ENCODE measurements at regions not wholly inside any gene's neighbourhood (a gene's known extent, or its start where the extent isn't known, plus 50 kb on each side); places are given as distances from the start of the nearest gene placed in this dataset.
"Not testable (repeated sequence)": the region's sequence is repeated elsewhere in the genome, so short reads cannot be mapped to it uniquely, and the experiment has no call there.

DNA sequence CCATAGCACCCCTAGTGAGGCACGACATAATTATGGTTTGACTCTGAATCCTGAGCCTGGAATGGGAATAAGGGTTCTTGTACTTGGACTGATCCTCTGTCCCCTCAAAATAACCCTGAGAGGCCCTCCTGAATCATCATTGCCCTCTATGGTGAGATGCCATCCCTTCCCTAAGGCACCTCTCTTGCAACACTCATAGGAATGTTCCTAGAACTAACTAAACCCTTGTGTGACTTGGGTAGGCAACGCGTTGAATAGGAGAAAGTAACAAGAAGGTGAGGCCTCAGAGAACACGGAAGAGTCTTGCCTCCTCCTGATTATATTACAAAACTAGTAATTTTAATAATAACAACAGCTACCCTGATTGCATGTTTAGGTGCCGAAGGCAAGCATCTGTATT, 189.1 kb upstream of the ANKFN1 start:
- Histone ChIP-seq H3K4me3 (ENCODE audit: low read length in 2 of 2) (no peak overlapping the region), H3K4me1 (ENCODE audit: control insufficient read depth, insufficient read depth, low read length) (peaks cover 4% of the 10 kb centered on the region), H3K9me3 (ENCODE audit: control insufficient read depth in 2 of 2, low read length in 2 of 2) (no peaks in the 10 kb centered on the region), H3K27ac (ENCODE audit: low read length) (no peak overlapping the region), H3K9ac (ENCODE audit: low read length in 2 of 2) (no peak overlapping the region), H3K27me3 (ENCODE audit: control insufficient read depth in 1 of 2, insufficient read depth in 2 of 2, low read length in 2 of 2) (no peaks in the 10 kb centered on the region), H3K36me3 (ENCODE audit: control insufficient read depth in 2 of 2, insufficient read depth in 2 of 2, low read length in 2 of 2) (no peaks in the 10 kb centered on the region)

DNA sequence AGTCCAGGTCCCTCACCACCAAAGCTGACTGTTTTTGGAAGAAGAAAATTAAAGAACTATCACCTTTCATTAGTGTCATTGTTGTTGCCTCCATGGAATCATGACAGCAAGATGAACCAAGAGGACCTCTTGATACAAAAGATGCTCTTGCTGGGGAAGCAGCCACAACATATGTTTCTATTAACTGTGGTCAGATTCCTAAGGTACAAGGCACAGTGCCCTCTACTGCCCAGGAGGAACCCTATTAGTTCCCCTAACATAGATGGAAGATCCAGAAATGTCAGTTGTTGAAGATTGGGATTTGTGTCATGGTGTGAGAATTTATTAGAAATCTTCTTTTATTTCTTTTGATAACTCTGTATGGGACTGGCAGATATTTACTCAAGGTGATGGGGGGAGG, 188.2 kb upstream of the ANKFN1 start:
- no peaks in the 10 kb centered on the region for H3K9me3 ChIP-seq (ENCODE audit: control insufficient read depth in 2 of 2, low read length in 2 of 2)
- no peaks in the 10 kb centered on the region for H3K27me3 ChIP-seq (ENCODE audit: control insufficient read depth in 1 of 2, insufficient read depth in 2 of 2, low read length in 2 of 2)
- no peaks in the 10 kb centered on the region for H3K36me3 ChIP-seq (ENCODE audit: control insufficient read depth in 2 of 2, insufficient read depth in 2 of 2, low read length in 2 of 2)
- peaks cover 4% of the 10 kb centered on the region for H3K4me1 ChIP-seq (ENCODE audit: control insufficient read depth, insufficient read depth, low read length)
- H3K27ac ChIP-seq (ENCODE audit: low read length) = no peak overlapping the region
- no peak overlapping the region for H3K9ac ChIP-seq (ENCODE audit: low read length in 2 of 2)
- H3K4me3 ChIP-seq (ENCODE audit: low read length in 2 of 2) = no peak overlapping the region

DNA sequence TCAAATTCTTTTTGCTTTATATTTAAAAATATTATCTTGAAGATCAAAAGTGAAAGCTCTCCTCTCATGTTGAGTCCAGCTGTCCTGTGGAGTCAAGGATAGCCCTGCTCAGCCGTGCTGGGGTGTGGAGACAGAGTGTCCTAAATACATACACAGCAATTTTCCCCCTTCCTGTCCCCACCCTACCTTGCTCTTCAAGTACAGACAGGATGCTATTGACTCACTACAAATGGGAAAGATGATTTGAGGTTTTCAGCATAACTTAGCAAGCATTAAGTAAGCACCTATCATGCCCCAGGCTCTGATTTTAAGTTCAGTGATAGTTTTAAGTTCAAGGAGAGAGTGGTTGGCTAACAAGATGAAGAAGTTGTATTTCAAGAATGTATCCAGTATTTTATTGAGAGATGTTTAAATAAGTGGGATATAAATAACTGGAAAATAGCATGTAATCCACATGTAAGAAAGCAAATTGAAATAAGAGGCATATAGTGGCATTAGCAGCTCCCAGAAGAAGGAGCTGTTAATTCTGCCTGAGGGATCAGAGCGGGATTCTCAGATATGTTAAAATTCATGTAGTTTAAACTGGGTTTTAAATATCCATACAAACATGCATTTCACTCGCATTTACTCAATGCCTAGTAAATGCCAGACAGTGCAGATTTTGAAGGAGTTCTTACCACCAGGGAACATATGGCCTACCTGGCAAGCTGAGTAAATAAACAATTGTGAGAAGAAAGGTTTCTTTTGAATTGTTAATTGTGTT, 183.5 kb upstream of the ANKFN1 start:
- H3K36me3 ChIP-seq (ENCODE audit: control insufficient read depth in 2 of 2, insufficient read depth in 2 of 2, low read length in 2 of 2) = no peaks in the 10 kb centered on the region
- H3K4me1 ChIP-seq (ENCODE audit: control insufficient read depth, insufficient read depth, low read length) = no peaks in the 10 kb centered on the region
- no peak overlapping the region for H3K27ac ChIP-seq (ENCODE audit: low read length)
- H3K27me3 ChIP-seq (ENCODE audit: control insufficient read depth in 1 of 2, insufficient read depth in 2 of 2, low read length in 2 of 2) = no peaks in the 10 kb centered on the region
- no peak overlapping the region for H3K4me3 ChIP-seq (ENCODE audit: low read length in 2 of 2)
- no peak overlapping the region for H3K9ac ChIP-seq (ENCODE audit: low read length in 2 of 2)
- H3K9me3 ChIP-seq (ENCODE audit: control insufficient read depth in 2 of 2, low read length in 2 of 2) = no peaks in the 10 kb centered on the region

DNA sequence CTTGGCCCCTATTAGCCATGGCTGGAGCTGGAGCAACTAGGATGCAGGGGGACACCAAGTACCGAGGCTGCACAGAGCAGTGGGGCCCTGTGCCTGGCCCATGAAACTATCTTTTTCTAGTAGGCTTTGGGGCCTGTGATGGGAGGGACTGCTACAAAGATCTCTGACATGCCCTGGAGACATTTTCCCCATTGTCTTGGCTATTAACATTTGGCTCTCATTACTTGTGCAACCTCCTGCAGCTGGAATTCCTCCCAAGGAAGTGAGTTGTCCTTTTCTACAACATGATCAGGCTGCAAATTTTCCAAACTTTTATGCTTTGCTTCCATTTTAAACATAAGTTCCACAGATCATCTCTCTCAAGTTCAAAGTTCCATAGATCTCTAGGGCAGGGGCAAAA, 174.7 kb upstream of the ANKFN1 start:
- H3K4me3 ChIP-seq (ENCODE audit: low read length in 2 of 2) = no peak overlapping the region
- H3K9ac ChIP-seq (ENCODE audit: low read length in 2 of 2) = no peak overlapping the region
- H3K27me3 ChIP-seq (ENCODE audit: control insufficient read depth in 1 of 2, insufficient read depth in 2 of 2, low read length in 2 of 2) = no peaks in the 10 kb centered on the region
- no peaks in the 10 kb centered on the region for H3K9me3 ChIP-seq (ENCODE audit: control insufficient read depth in 2 of 2, low read length in 2 of 2)
- no peak overlapping the region for H3K27ac ChIP-seq (ENCODE audit: low read length)
- H3K4me1 ChIP-seq (ENCODE audit: control insufficient read depth, insufficient read depth, low read length) = no peaks in the 10 kb centered on the region
- H3K36me3 ChIP-seq (ENCODE audit: control insufficient read depth in 2 of 2, insufficient read depth in 2 of 2, low read length in 2 of 2) = no peaks in the 10 kb centered on the region

DNA sequence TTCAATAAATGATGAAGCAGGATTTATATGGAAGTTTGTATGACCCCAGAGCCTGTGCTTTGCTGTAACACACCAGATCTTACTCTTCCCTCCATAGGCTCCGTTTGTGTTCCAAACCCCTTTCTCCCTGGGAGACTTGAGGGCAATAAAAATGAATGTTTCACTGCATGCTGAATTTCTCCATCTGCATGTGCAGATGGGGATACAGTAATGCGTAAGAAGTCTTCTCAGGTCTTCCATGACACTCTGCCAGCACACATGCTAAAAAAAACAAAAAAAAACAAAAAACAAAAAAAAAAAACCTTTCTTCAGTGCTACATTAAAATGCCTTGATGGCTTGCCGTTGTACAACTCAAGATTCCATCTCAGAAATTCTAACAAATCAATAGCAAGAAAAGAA, 170.2 kb upstream of the ANKFN1 start:
- Histone ChIP-seq H3K9me3 (ENCODE audit: control insufficient read depth in 2 of 2, low read length in 2 of 2) (no peaks in the 10 kb centered on the region), H3K4me3 (ENCODE audit: low read length in 2 of 2) (no peak overlapping the region), H3K4me1 (ENCODE audit: control insufficient read depth, insufficient read depth, low read length) (no peaks in the 10 kb centered on the region), H3K36me3 (ENCODE audit: control insufficient read depth in 2 of 2, insufficient read depth in 2 of 2, low read length in 2 of 2) (no peaks in the 10 kb centered on the region), H3K9ac (ENCODE audit: low read length in 2 of 2) (no peak overlapping the region), H3K27me3 (ENCODE audit: control insufficient read depth in 1 of 2, insufficient read depth in 2 of 2, low read length in 2 of 2) (no peaks in the 10 kb centered on the region), H3K27ac (ENCODE audit: low read length) (no peak overlapping the region)

DNA sequence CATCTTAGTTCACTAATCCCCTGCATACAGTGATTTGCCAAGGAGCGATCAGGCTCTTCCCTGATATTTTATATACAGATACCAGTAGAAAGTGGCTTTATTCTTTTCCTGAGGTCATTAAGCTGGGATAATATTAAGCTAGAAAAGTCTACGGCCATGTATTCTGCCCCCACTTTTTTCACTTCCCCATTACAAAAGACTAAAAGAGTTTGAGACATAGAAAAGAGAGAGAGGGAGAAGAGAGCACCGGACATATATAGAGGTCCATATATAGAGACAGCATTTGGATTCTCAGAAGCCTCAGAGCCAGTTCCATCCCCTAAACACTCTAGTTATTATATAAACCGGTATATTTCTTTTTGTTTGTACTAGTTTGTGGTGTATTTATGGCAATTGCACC, 166.5 kb upstream of the ANKFN1 start:
- Histone ChIP-seq H3K4me3 (ENCODE audit: low read length in 2 of 2) (no peak overlapping the region), H3K9me3 (ENCODE audit: control insufficient read depth in 2 of 2, low read length in 2 of 2) (no peaks in the 10 kb centered on the region), H3K27ac (ENCODE audit: low read length) (no peak overlapping the region), H3K36me3 (ENCODE audit: control insufficient read depth in 2 of 2, insufficient read depth in 2 of 2, low read length in 2 of 2) (no peaks in the 10 kb centered on the region), H3K27me3 (ENCODE audit: control insufficient read depth in 1 of 2, insufficient read depth in 2 of 2, low read length in 2 of 2) (peaks cover 0 to 2% of the 10 kb centered on the region in 2 donors), H3K4me1 (ENCODE audit: control insufficient read depth, insufficient read depth, low read length) (no peaks in the 10 kb centered on the region), H3K9ac (ENCODE audit: low read length in 2 of 2) (no peak overlapping the region)

DNA sequence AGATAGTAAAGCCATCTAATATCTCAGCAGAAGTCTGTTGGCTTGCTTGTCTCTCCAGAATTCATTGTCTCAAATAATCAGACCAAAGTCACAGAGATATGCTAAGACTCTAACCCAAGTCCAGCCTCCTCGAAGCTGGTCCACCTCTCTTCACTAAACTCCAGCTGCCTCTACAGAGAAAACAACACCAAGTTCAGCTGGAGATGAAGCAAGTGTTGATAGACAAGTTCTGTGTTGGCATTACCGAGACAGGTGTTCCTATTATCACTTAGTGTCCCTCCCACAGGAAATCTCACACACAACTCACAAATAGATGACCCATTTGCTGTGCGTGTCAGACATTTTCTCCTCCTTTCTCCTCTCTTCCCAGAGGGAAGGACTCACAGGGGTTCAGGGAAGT, 164.4 kb upstream of the ANKFN1 start:
- H3K9ac ChIP-seq (ENCODE audit: low read length in 2 of 2) = no peak overlapping the region
- H3K27ac ChIP-seq (ENCODE audit: low read length) = no peak overlapping the region
- no peaks in the 10 kb centered on the region for H3K36me3 ChIP-seq (ENCODE audit: control insufficient read depth in 2 of 2, insufficient read depth in 2 of 2, low read length in 2 of 2)
- H3K27me3 ChIP-seq (ENCODE audit: control insufficient read depth in 1 of 2, insufficient read depth in 2 of 2, low read length in 2 of 2) = peaks cover 0 to 2% of the 10 kb centered on the region in 2 donors
- no peaks in the 10 kb centered on the region for H3K9me3 ChIP-seq (ENCODE audit: control insufficient read depth in 2 of 2, low read length in 2 of 2)
- no peaks in the 10 kb centered on the region for H3K4me1 ChIP-seq (ENCODE audit: control insufficient read depth, insufficient read depth, low read length)
- no peak overlapping the region for H3K4me3 ChIP-seq (ENCODE audit: low read length in 2 of 2)

DNA sequence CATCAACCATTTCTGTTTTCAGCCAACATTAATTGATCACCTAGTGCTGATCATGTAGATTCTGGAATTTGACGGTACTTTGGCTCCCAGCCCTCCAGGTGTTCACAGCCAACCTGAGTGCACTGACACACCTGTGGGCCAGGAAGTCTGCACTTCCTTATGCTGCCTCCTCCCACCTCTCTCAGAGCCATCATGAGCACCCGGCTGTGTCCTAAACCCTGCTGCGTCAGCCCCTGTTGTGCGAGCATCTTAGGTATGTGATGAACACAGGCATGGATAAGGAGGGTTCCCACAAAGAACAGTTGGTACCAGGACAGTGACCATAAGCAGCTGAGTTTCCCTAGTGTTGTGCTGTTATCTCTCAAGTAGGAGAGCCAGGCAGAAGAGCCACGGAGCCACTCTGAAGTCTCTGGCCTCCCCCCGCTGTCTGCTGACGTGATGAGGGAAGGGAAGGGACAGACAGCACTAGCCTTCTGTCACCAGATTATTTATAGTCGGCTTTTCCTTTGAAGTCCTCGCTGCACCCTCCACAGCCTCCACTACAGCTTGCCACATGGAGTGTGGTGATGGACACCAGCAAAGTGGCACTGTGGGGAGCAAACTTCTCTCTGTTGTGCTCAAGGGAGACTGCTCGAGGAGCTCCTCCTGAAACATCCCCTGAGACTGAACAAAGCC, 162.8 kb upstream of the ANKFN1 start:
- Histone ChIP-seq H3K9me3 (ENCODE audit: control insufficient read depth in 2 of 2, low read length in 2 of 2) (no peaks in the 10 kb centered on the region), H3K36me3 (ENCODE audit: control insufficient read depth in 2 of 2, insufficient read depth in 2 of 2, low read length in 2 of 2) (no peaks in the 10 kb centered on the region), H3K4me3 (ENCODE audit: low read length in 2 of 2) (no peak overlapping the region), H3K4me1 (ENCODE audit: control insufficient read depth, insufficient read depth, low read length) (no peaks in the 10 kb centered on the region), H3K27me3 (ENCODE audit: control insufficient read depth in 1 of 2, insufficient read depth in 2 of 2, low read length in 2 of 2) (peaks cover 0 to 2% of the 10 kb centered on the region in 2 donors), H3K9ac (ENCODE audit: low read length in 2 of 2) (no peak overlapping the region), H3K27ac (ENCODE audit: low read length) (no peak overlapping the region)

DNA sequence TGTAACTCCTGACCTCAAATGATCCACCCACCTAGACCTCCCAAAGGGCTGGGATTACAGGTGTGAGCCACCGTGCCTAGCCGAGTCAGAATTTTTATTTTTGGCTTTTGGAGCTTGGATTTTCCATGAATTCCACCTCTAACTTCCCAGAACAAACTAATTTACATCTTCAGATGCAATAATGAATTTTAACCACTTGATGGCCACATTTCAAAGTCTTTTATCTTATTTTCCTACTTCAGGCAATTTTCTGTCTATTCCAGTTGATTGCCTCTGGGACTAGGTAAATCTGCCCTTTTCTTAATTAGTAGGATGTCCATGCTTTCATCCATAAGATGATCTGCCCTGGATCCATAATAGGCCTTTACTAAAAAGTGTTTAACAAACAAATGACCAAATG, 156.4 kb upstream of the ANKFN1 start:
- Histone ChIP-seq H3K36me3 (ENCODE audit: control insufficient read depth in 2 of 2, insufficient read depth in 2 of 2, low read length in 2 of 2) (no peaks in the 10 kb centered on the region), H3K27me3 (ENCODE audit: control insufficient read depth in 1 of 2, insufficient read depth in 2 of 2, low read length in 2 of 2) (no peaks in the 10 kb centered on the region), H3K9me3 (ENCODE audit: control insufficient read depth in 2 of 2, low read length in 2 of 2) (no peaks in the 10 kb centered on the region), H3K27ac (ENCODE audit: low read length) (no peak overlapping the region), H3K4me1 (ENCODE audit: control insufficient read depth, insufficient read depth, low read length) (no peaks in the 10 kb centered on the region), H3K4me3 (ENCODE audit: low read length in 2 of 2) (no peak overlapping the region), H3K9ac (ENCODE audit: low read length in 2 of 2) (no peak overlapping the region)

DNA sequence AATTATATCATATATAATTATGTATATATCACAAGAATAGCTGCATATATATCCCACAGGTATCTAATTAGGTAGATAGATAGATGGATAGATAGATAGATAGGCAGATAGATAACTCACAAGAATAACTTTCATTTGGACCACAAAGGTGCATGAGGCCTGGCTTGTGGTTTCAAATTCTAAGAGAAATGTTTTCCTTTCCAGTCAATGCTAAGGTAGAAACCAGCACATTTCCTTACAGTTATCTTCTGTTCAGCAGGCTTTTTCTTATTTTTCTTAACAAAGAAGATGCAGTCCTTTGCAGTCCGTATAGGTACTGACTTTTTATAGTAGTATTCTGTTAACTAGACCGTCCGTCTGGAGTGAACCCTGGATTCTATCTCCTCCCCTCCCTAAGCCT, 152.9 kb upstream of the ANKFN1 start:
- Histone ChIP-seq H3K4me3 (ENCODE audit: low read length in 2 of 2) (no peak overlapping the region), H3K4me1 (ENCODE audit: control insufficient read depth, insufficient read depth, low read length) (no peaks in the 10 kb centered on the region), H3K9ac (ENCODE audit: low read length in 2 of 2) (no peak overlapping the region), H3K27me3 (ENCODE audit: control insufficient read depth in 1 of 2, insufficient read depth in 2 of 2, low read length in 2 of 2) (no peaks in the 10 kb centered on the region), H3K9me3 (ENCODE audit: control insufficient read depth in 2 of 2, low read length in 2 of 2) (no peaks in the 10 kb centered on the region), H3K27ac (ENCODE audit: low read length) (no peak overlapping the region), H3K36me3 (ENCODE audit: control insufficient read depth in 2 of 2, insufficient read depth in 2 of 2, low read length in 2 of 2) (no peaks in the 10 kb centered on the region)

DNA sequence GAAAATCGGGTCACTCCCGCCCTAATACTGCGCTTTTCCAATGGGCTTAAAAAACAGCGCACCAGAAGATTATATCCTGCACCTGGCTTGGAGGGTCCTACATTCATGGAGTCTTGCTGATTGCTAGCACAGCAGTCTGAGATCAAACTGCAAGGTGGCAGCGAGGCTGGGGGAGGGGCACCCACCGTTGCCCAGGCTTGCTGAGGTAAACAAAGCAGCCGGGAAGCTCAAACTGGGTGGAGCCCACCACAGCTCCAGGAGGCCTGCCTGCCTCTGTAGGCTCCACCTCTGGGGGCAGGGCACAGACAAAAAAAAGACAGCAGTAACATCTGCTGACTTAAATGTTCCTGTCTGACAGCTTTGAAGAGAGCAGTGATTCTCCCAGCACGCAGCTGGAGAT, 150.6 kb upstream of the ANKFN1 start:
- not testable (repeated sequence) for H3K9me3 ChIP-seq (ENCODE audit: control insufficient read depth in 2 of 2, low read length in 2 of 2); H3K4me1 ChIP-seq (ENCODE audit: control insufficient read depth, insufficient read depth, low read length); H3K9ac ChIP-seq (ENCODE audit: low read length in 2 of 2); H3K4me3 ChIP-seq (ENCODE audit: low read length in 2 of 2); H3K27me3 ChIP-seq (ENCODE audit: control insufficient read depth in 1 of 2, insufficient read depth in 2 of 2, low read length in 2 of 2); H3K27ac ChIP-seq (ENCODE audit: low read length); H3K36me3 ChIP-seq (ENCODE audit: control insufficient read depth in 2 of 2, insufficient read depth in 2 of 2, low read length in 2 of 2)

Measured in stomach smooth muscle (tissue), 2 donors.